Testis (tissue), 2 donors: ENCODE measurements at regions not wholly inside any gene's neighbourhood (a gene's known extent, or its start where the extent isn't known, plus 50 kb on each side); places are given as distances from the start of the nearest gene placed in this dataset.

Experiments used
- DNase-seq: peaks from one replicate; pipeline ENCODE4 v3.0.0-alpha.2; 2019
- H3K27ac ChIP-seq, 2 donors: fragments of 200-600 bp; sonication (generic); one replicate each; pipeline ENCODE4 v1.5.1; 2019
- H3K27me3 ChIP-seq: fragments of 200-600 bp; sonication (generic); one replicate; pipeline ENCODE4 v1.5.1; 2019
- H3K36me3 ChIP-seq: fragments of 200-600 bp; sonication (generic); one replicate; pipeline ENCODE4 v1.5.1; 2017; ENCODE audit warnings: low read depth; ENCODE audit errors: missing control alignments
- H3K4me1 ChIP-seq: fragments of 200-600 bp; sonication (generic); one replicate; pipeline ENCODE4 v1.5.1; 2019
- H3K4me3 ChIP-seq, 2 donors: fragments of 200-600 bp; sonication (generic); one replicate each; pipeline ENCODE4 v1.5.1; 2017 to 2019
- H3K9me3 ChIP-seq: fragments of 200-600 bp; sonication (generic); one replicate; pipeline ENCODE4 v1.5.1; 2017
- POLR2A ChIP-seq: fragments of 450-650 bp; IDR thresholded peaks from one replicate; pipeline ENCODE4 v1.6.1; 2017; ENCODE audit warnings: antibody characterized with exemption, mild to moderate bottlenecking, moderate library complexity
- WGBS, 2 donors: methylation state at CpG; one replicate each; pipeline ENCODE4 v1.1.5; 2018; 5-methylcytosine and 5-hydroxymethylcytosine counted together
- intact Hi-C: fragments of 100-400 bp; cut with DNase I; formaldehyde crosslinking; loops from one replicate; pipeline ENCODE4 v1.15.1; 2023; ENCODE audit warnings: low total_unique reads
- TF ChIP-seq, protein P1 (sequence below), 3 experiments: fragments of 450-650 bp in 2 of 3; fragments of 200-600 bp in 1 of 3; sonication (generic) in 1 of 3; IDR thresholded peaks; one replicate each; pipeline ENCODE4 v1.5.1; 2016 to 2019; ENCODE audit warnings: antibody characterized with exemption in 3 of 3, mild to moderate bottlenecking in 2 of 3, moderate library complexity in 1 of 3

DNA sequence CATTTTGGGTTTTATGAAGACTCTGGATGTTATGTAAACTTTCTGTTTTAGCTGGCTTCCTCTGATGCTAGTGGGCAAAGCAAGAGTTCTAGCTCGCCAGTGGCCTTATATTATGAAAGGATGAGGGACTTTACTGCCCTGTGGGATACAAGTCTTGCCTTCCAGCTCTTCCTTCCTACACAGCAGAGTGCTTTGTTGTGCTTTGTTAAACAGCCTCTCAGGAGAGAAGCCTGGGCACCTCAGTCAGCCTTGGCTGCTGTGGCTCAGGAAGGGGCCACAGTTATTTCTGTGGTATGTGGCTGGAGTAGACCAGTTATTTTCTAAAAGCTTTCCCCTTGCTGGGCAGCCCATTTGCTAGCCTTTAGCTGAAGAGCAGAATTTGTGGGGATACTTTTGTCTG is 69.5 kb upstream of the SUCLG2 start:
- Histone ChIP-seq H3K27me3 (no peaks in the 10 kb centered on the region), H3K4me3 (no peak overlapping the region), H3K4me1 (no peaks in the 10 kb centered on the region), H3K27ac (no peak overlapping the region), H3K9me3 (no peaks in the 10 kb centered on the region), H3K36me3 (no peaks in the 10 kb centered on the region)
- no peak for TF ChIP-seq POLR2A
- TF ChIP-seq, protein P1, sequence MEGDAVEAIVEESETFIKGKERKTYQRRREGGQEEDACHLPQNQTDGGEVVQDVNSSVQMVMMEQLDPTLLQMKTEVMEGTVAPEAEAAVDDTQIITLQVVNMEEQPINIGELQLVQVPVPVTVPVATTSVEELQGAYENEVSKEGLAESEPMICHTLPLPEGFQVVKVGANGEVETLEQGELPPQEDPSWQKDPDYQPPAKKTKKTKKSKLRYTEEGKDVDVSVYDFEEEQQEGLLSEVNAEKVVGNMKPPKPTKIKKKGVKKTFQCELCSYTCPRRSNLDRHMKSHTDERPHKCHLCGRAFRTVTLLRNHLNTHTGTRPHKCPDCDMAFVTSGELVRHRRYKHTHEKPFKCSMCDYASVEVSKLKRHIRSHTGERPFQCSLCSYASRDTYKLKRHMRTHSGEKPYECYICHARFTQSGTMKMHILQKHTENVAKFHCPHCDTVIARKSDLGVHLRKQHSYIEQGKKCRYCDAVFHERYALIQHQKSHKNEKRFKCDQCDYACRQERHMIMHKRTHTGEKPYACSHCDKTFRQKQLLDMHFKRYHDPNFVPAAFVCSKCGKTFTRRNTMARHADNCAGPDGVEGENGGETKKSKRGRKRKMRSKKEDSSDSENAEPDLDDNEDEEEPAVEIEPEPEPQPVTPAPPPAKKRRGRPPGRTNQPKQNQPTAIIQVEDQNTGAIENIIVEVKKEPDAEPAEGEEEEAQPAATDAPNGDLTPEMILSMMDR (IDR thresholded peaks at IDR 0.05) = no peak
- WGBS, 2 donors = 92 to 96% methylated on average over 1 of the region's 1 CpG
- intact Hi-C loops = no loop called here
- DNase-seq = no peak

DNA sequence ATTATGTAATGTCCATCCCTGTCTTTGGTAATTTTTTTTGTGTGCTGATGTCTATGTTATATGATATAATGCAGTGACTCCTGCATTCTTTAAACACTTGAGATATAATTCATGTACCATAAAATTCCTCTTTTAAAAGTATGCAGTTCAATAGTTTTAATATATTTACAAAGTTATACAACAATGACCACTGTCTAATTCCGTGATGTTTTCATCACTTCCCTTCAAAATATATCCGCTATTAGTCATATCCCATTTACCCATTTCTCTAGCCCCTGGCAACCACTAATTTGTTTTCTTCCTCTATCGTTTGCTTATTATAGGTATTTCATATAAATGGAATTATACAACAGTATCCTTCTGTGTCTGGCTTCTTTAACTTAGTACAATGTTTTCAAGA is 64.9 kb upstream of the SUCLG2 start:
- no peaks in the 10 kb centered on the region for H3K27me3 ChIP-seq
- no peak overlapping the region for H3K4me3 ChIP-seq
- TF ChIP-seq, protein P1 (IDR thresholded peaks at IDR 0.05) = no peak
- TF ChIP-seq POLR2A = no peak
- no peaks in the 10 kb centered on the region for H3K9me3 ChIP-seq
- H3K4me1 ChIP-seq = no peaks in the 10 kb centered on the region
- WGBS, 2 donors = 86 to 97% methylated on average over 3 of the region's 3 CpGs
- intact Hi-C loops = no loop called here
- DNase-seq = no peak
- H3K36me3 ChIP-seq = no peaks in the 10 kb centered on the region
- H3K27ac ChIP-seq = no peak overlapping the region

GRCh38 chr3:67715971-67716370 is 61.6 kb upstream of the SUCLG2 start:
- Histone ChIP-seq H3K4me1 (no peaks in the 10 kb centered on the region), H3K9me3 (no peaks in the 10 kb centered on the region), H3K36me3 (no peaks in the 10 kb centered on the region), H3K27me3 (no peaks in the 10 kb centered on the region), H3K4me3 (no peak overlapping the region), H3K27ac (no peak overlapping the region)
- no peak for TF ChIP-seq POLR2A
- TF ChIP-seq, protein P1 (IDR thresholded peaks at IDR 0.05) = no peak
- WGBS, 2 donors = 77 to 79% methylated on average over 5 of the region's 5 CpGs
- intact Hi-C loops = no loop called here
- DNase-seq = no peak

DNA sequence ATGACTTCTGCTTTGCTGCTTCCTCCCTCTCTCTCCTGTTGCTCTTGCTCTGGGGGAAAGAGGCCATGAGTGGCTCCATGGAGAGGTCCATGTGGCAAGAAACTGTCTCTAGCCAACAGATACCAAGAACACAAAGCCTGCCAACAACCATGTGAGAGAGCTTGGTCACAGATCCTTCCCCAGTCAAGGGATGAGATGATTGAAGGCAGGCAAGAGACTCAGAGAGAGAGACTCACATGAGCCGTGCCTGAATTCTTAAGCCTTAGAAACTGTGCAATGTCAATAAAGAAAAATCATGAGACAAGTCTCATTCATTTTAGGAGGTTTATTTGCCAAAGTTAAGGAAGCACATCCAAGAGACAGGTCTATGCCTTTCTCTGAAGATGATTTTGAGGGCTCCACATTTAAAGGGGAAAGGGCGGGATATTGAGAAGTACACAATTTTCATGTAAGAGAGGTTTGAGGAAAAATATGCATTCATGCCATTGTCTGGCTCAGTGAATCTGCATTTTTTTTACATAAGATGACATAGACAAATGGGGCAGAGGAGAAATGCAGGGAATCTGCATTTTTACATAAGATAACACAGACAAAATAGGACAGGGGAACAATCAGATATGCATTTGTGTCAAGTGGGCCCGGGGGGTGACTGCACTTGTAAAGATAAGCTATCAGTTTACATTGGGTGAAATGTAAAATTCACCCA is 59.5 kb upstream of the SUCLG2 start:
- 77 to 81% methylated on average over 3 of the region's 3 CpGs for WGBS, 2 donors
- intact Hi-C loops = no loop called here
- no peak for TF ChIP-seq POLR2A

DNA sequence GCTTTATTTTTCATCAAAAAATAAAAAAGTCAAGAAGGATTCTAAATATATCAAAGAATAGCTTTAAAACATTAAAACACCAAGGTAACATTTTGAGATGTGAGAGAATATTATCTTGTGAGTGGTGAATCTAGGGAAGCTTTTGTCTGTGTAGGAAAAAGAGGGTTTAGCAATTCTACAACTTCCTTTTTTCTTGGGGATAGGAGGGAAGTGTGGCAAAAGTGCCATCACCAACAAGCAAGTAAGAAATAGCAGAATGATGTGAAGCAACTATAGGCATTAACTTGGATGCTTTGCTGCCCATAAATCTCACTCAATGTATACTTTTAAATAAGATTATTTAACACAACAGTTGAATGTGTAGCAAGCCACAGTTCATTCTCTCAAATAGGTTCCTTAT is 57.8 kb upstream of the SUCLG2 start:
- H3K9me3 ChIP-seq = no peaks in the 10 kb centered on the region
- no peaks in the 10 kb centered on the region for H3K36me3 ChIP-seq
- no peak overlapping the region for H3K4me3 ChIP-seq
- H3K4me1 ChIP-seq = peaks cover under 1% of the 10 kb centered on the region
- no peaks in the 10 kb centered on the region for H3K27me3 ChIP-seq
- DNase-seq = no peak
- H3K27ac ChIP-seq = no peak overlapping the region
- no peak for TF ChIP-seq POLR2A
- intact Hi-C loops = no loop called here

More for the DNA sequence above, 59.5 kb upstream of the SUCLG2 start:
- Histone ChIP-seq H3K9me3 (no peaks in the 10 kb centered on the region), H3K4me3 (no peak overlapping the region), H3K27ac (no peak overlapping the region), H3K4me1 (no peaks in the 10 kb centered on the region), H3K36me3 (no peaks in the 10 kb centered on the region), H3K27me3 (no peaks in the 10 kb centered on the region)
- no peak for DNase-seq

DNA sequence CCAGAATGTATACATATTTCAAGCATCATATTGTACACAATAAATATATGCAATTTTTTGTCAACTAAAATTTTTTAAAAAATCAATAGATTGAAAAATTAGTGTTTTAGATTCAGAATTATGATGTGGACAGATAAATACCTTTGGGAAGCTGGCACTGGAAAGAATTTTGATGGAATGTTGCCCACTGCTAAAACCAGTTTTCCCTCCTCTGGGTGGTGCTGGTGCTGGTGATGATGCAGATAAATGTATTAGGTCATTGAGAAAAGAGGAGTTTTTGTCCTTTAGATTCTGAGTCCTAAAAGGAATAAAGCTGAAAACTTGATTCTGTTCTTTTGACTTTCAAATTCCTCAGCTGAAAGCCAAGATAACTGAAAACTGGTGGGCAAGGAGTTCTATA is 56.0 kb upstream of the SUCLG2 start:
- H3K36me3 ChIP-seq = no peaks in the 10 kb centered on the region
- peaks cover 3% of the 10 kb centered on the region for H3K4me1 ChIP-seq
- DNase-seq = no peak
- no peaks in the 10 kb centered on the region for H3K9me3 ChIP-seq
- H3K4me3 ChIP-seq = no peak overlapping the region
- TF ChIP-seq POLR2A = no peak
- TF ChIP-seq, protein P1 (IDR thresholded peaks at IDR 0.05) = no peak
- intact Hi-C loops = no loop called here
- no peaks in the 10 kb centered on the region for H3K27me3 ChIP-seq
- H3K27ac ChIP-seq = no peak overlapping the region
